Panc1 (cell line): ENCODE measurements at regions not wholly inside any gene's neighbourhood (a gene's known extent, or its start where the extent isn't known, plus 50 kb on each side); places are given as distances from the start of the nearest gene placed in this dataset.

Experiments used
- ATAC-seq: fragments of 200-7000 bp; cut with Tn5 transposase; 2 replicates; pipeline ENCODE4 v1.9.1; 2020; ENCODE audit warnings: mild to moderate bottlenecking, moderate library complexity
- BruUV-seq: library from RNA; stranded (reverse); fragments of 400-500 nt; replicated peaks from 2 replicates; lab custom pipeline; 2021; lab: Mats Ljungman, UMichigan
- CTCF ChIA-PET: fragments of 300-600 bp; sonication (Branson Sonifier 250); formaldehyde crosslinking; loops from one replicate; lab custom pipeline; 2022; ENCODE audit warnings: antibody characterized with exemption; lab: Charles Lee
- POLR2A ChIA-PET: fragments of 300-600 bp; sonication (Branson Sonifier 250); formaldehyde crosslinking; loops from one replicate; lab custom pipeline; 2022; ENCODE audit warnings: antibody characterized with exemption; lab: Charles Lee
- DNase-seq: peaks from one replicate; pipeline ENCODE4 v3.0.0-alpha.2; 2010; ENCODE audit warnings: low read depth, low spot score
- H3K27ac ChIP-seq: 2 replicates; pipeline ENCODE4 v1.5.1; 2011; ENCODE audit warnings: mild to moderate bottlenecking, low read length, inconsistent platforms
- H3K27me3 ChIP-seq: fragments of 200-500 bp; sonication (Bioruptor generic); 2 replicates; pipeline ENCODE4 v1.6.0; 2014; ENCODE audit warnings: low read length, inconsistent platforms; ENCODE audit not compliant: control insufficient read depth, insufficient read depth
- H3K36me3 ChIP-seq: fragments of 200-500 bp; sonication (Bioruptor generic); 2 replicates; pipeline ENCODE4 v1.5.1; 2014; ENCODE audit warnings: inconsistent platforms, mild to moderate bottlenecking, low read length, moderate library complexity; ENCODE audit not compliant: control insufficient read depth, insufficient read depth
- H3K4me1 ChIP-seq: 2 replicates; pipeline ENCODE4 v1.5.1; 2011; ENCODE audit warnings: inconsistent platforms, mild to moderate bottlenecking, low read length, moderate library complexity; ENCODE audit not compliant: control insufficient read depth, insufficient read depth
- H3K4me3 ChIP-seq, 2 experiments: 2 replicates each; pipeline ENCODE4 v1.5.1; 2011 to 2012; ENCODE audit warnings: low read depth in 2 of 2, low read length in 2 of 2, mild to moderate bottlenecking in 2 of 2, inconsistent platforms in 1 of 2, moderate library complexity in 1 of 2
- H3K9me3 ChIP-seq: fragments of 200-500 bp; sonication (Bioruptor generic); 2 replicates; pipeline ENCODE4 v1.5.1; 2014; ENCODE audit warnings: low read depth, mild to moderate bottlenecking, inconsistent platforms, low read length, moderate library complexity; ENCODE audit not compliant: control insufficient read depth, insufficient read depth
- CTCF ChIP-seq: fragments of 450-650 bp; IDR thresholded peaks from 2 replicates; pipeline ENCODE4 v1.5.1; 2017; ENCODE audit warnings: mild to moderate bottlenecking
- POLR2AphosphoS5 ChIP-seq: IDR thresholded peaks from 2 replicates; pipeline ENCODE4 v1.6.1; 2012; ENCODE audit warnings: mild to moderate bottlenecking, low read depth, low read length, moderate library complexity
- SIN3A ChIP-seq: IDR thresholded peaks from 2 replicates; pipeline ENCODE4 v1.6.1; 2012; ENCODE audit warnings: low read depth, mild to moderate bottlenecking, low read length, moderate library complexity, borderline replicate concordance; ENCODE audit not compliant: insufficient read depth
- TCF7L2 ChIP-seq: IDR thresholded peaks from 2 replicates; pipeline ENCODE4 v1.6.1; 2011; ENCODE audit warnings: mild to moderate bottlenecking, low read depth, low read length, inconsistent platforms
- in situ Hi-C: cut with HindIII; loops from 2 replicates; pipeline ENCODE4 v1.10.0; 2016; ENCODE audit warnings: low sequenced_read_pairs, low pct_unique_long_range_greater_than_20kb
- intact Hi-C: fragments of 100-400 bp; cut with micrococcal nuclease; formaldehyde crosslinking; loops from one replicate; pipeline ENCODE4 v1.10.0; 2022; ENCODE audit not compliant: unreplicated experiment
- TF ChIP-seq, protein P1 (sequence below), 2 experiments: IDR thresholded peaks; 2 replicates each; pipeline ENCODE4 v1.6.1; 2011 to 2012; ENCODE audit warnings: low read depth in 2 of 2, control low read depth in 1 of 2, low read length in 1 of 2, mild to moderate bottlenecking in 1 of 2, moderate library complexity in 1 of 2; ENCODE audit not compliant: insufficient read depth in 1 of 2

- CTCF ChIA-PET = no interaction called here
- TF ChIP-seq, protein P1, sequence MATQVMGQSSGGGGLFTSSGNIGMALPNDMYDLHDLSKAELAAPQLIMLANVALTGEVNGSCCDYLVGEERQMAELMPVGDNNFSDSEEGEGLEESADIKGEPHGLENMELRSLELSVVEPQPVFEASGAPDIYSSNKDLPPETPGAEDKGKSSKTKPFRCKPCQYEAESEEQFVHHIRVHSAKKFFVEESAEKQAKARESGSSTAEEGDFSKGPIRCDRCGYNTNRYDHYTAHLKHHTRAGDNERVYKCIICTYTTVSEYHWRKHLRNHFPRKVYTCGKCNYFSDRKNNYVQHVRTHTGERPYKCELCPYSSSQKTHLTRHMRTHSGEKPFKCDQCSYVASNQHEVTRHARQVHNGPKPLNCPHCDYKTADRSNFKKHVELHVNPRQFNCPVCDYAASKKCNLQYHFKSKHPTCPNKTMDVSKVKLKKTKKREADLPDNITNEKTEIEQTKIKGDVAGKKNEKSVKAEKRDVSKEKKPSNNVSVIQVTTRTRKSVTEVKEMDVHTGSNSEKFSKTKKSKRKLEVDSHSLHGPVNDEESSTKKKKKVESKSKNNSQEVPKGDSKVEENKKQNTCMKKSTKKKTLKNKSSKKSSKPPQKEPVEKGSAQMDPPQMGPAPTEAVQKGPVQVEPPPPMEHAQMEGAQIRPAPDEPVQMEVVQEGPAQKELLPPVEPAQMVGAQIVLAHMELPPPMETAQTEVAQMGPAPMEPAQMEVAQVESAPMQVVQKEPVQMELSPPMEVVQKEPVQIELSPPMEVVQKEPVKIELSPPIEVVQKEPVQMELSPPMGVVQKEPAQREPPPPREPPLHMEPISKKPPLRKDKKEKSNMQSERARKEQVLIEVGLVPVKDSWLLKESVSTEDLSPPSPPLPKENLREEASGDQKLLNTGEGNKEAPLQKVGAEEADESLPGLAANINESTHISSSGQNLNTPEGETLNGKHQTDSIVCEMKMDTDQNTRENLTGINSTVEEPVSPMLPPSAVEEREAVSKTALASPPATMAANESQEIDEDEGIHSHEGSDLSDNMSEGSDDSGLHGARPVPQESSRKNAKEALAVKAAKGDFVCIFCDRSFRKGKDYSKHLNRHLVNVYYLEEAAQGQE (IDR thresholded peaks at IDR 0.05; ENCODE audit: insufficient read depth in 1 of 2, low read depth in 2 of 2, low read length in 1 of 2) = no peak
- TF ChIP-seq SIN3A (no peak), CTCF (no peak)
- in situ Hi-C loops = no loop called here
- H3K4me1 ChIP-seq = no peaks in the 10 kb centered on the region; the same call in 1 of the 2 replicates
- no peak overlapping the region for H3K4me3 ChIP-seq
- POLR2A ChIA-PET = no interaction called here
- intact Hi-C loops = no loop called here
- no peak overlapping the region for H3K27ac ChIP-seq
- no TSS peak for BruUV-seq
- no peaks in the 10 kb centered on the region for H3K27me3 ChIP-seq
- 0 out of 2 replicates have a peak, but pooled peaks have one; percentile 51 for ATAC-seq
- H3K36me3 ChIP-seq = no peaks in the 10 kb centered on the region
- H3K9me3 ChIP-seq = no peaks in the 10 kb centered on the region
- DNase-seq = peak; percentile 42
Observed at GRCh38 chr6:100283285-100283684, 181.4 kb downstream of the SIM1 start.

GRCh38 chr6:100281471-100281901, 183.2 kb downstream of the SIM1 start:
- DNase-seq (no peak), ATAC-seq (no peak)
- H3K4me1 ChIP-seq = no peaks in the 10 kb centered on the region; the same call in 1 of the 2 replicates
- no TSS peak for BruUV-seq
- no peaks in the 10 kb centered on the region for H3K9me3 ChIP-seq
- H3K27ac ChIP-seq = no peak overlapping the region
- TF ChIP-seq SIN3A = no peak
- no peak for TF ChIP-seq POLR2AphosphoS5
- TF ChIP-seq TCF7L2 = no peak
- TF ChIP-seq, protein P1 (IDR thresholded peaks at IDR 0.05; ENCODE audit: insufficient read depth in 1 of 2, low read depth in 2 of 2, low read length in 1 of 2) = no peak
- TF ChIP-seq CTCF = no peak
- no peaks in the 10 kb centered on the region for H3K27me3 ChIP-seq
- in situ Hi-C loops = no loop called here
- peak overlapping the region; percentile 29 to 34 for H3K4me3 ChIP-seq
- POLR2A ChIA-PET = interaction anchor here (0.7 kb wide), 1 partner anchor 1264 kb away, joined by 3 read pairs; no protein-coding TSS in a partner anchor
- no peaks in the 10 kb centered on the region for H3K36me3 ChIP-seq
- CTCF ChIA-PET = no interaction called here
- intact Hi-C loops = no loop called here
